ENCODE measurements at regions not wholly inside any gene's neighbourhood (a gene's known extent, or its start where the extent isn't known, plus 50 kb on each side); places are given as distances from the start of the nearest gene placed in this dataset.

- TF ChIP-seq CTCF (conservative IDR thresholded peaks at IDR 0.05; ENCODE audit: low read length), result no peak
- TF ChIP-seq EZH2phosphoT487 (IDR thresholded peaks at IDR 0.05; ENCODE audit: borderline replicate concordance), result no peak
These were observed 224.4 kb upstream of the NRIP1 start for GRCh38 chr21:15289246-15289645.
